WTC11 (cell line): ENCODE measurements at regions not wholly inside any gene's neighbourhood (a gene's known extent, or its start where the extent isn't known, plus 50 kb on each side); places are given as distances from the start of the nearest gene placed in this dataset.

Experiments used
- ATAC-seq: fragments of 200-7000 bp; cut with Tn5 transposase; 2 replicates; pipeline ENCODE4 v1.10.0; 2021; ENCODE audit warnings: mild to moderate bottlenecking, moderate library complexity
- CTCF ChIA-PET: fragments of 300-600 bp; sonication (Branson Sonifier 250); formaldehyde crosslinking; loops from one replicate; lab custom pipeline; 2021; ENCODE audit warnings: antibody characterized with exemption; lab: Charles Lee
- POLR2A ChIA-PET: fragments of 350-600 bp; sonication (Branson Sonifier 250); formaldehyde crosslinking; loops from one replicate; lab custom pipeline; 2021; ENCODE audit warnings: antibody characterized with exemption; lab: Charles Lee
- DNase-seq: peaks from one replicate; pipeline ENCODE4 v3.0.0; 2021; ENCODE audit warnings: low spot score
- H3K27ac Mint-ChIP-seq: 2 replicates; pipeline ENCODE4 v1.8.0; 2021; ENCODE audit warnings: mixed read lengths
- H3K27me3 Mint-ChIP-seq: 2 replicates; pipeline ENCODE4 v1.8.0; 2021; ENCODE audit warnings: low read depth, mild to moderate bottlenecking, moderate library complexity, mixed read lengths
- H3K36me3 Mint-ChIP-seq: 2 replicates; pipeline ENCODE4 v1.8.0; 2021; ENCODE audit warnings: mixed read lengths
- H3K4me1 Mint-ChIP-seq: 2 replicates; pipeline ENCODE4 v1.8.0; 2022; ENCODE audit warnings: mixed read lengths
- H3K4me3 Mint-ChIP-seq: 2 replicates; pipeline ENCODE4 v1.8.0; 2021; ENCODE audit warnings: mild to moderate bottlenecking, moderate library complexity, mixed read lengths
- H3K9me3 Mint-ChIP-seq: 2 replicates; pipeline ENCODE4 v1.8.0; 2021; ENCODE audit warnings: mixed read lengths
- AFF4 ChIP-seq: sonication (generic); formaldehyde crosslinking; IDR thresholded peaks from 2 replicates; pipeline ENCODE4 v1.8.1; 2023; ENCODE audit warnings: mild to moderate bottlenecking, missing genetic modification reagents, borderline replicate concordance
- ARID4B ChIP-seq: sonication (generic); formaldehyde crosslinking; IDR thresholded peaks from 2 replicates; pipeline ENCODE4 v1.8.0; 2023; ENCODE audit warnings: missing genetic modification reagents, mild to moderate bottlenecking, borderline replicate concordance
- ATF2 ChIP-seq: sonication (generic); formaldehyde crosslinking; IDR thresholded peaks from 2 replicates; pipeline ENCODE4 v1.8.1; 2022; ENCODE audit warnings: low read depth, missing genetic modification reagents, borderline replicate concordance
- CDX4 ChIP-seq: fragments of 250-450 bp; sonication (Bioruptor Pico); IDR thresholded peaks from 2 replicates; pipeline ENCODE4 v1.9.0; 2021; ENCODE audit warnings: moderate library complexity, mild to moderate bottlenecking, inconsistent platforms, borderline replicate concordance
- E2F4 ChIP-seq: sonication (generic); formaldehyde crosslinking; IDR thresholded peaks from 2 replicates; pipeline ENCODE4 v1.8.1; 2022; ENCODE audit warnings: low read depth, mild to moderate bottlenecking, moderate library complexity, missing genetic modification reagents, borderline replicate concordance
- EMX1 ChIP-seq: fragments of 250-450 bp; sonication (Bioruptor Pico); IDR thresholded peaks from 2 replicates; pipeline ENCODE4 v1.8.0; 2021; ENCODE audit warnings: mild to moderate bottlenecking
- FOXK1 ChIP-seq: sonication (generic); formaldehyde crosslinking; IDR thresholded peaks from 2 replicates; pipeline ENCODE4 v1.8.0; 2022; ENCODE audit warnings: mild to moderate bottlenecking, moderate library complexity, missing genetic modification reagents
- FOXP1 ChIP-seq: sonication (generic); formaldehyde crosslinking; IDR thresholded peaks from 2 replicates; pipeline ENCODE4 v1.8.0; 2022; ENCODE audit warnings: missing genetic modification reagents, mild to moderate bottlenecking, moderate library complexity, borderline replicate concordance
- IRF1 ChIP-seq: sonication (generic); formaldehyde crosslinking; IDR thresholded peaks from 2 replicates; pipeline ENCODE4 v1.8.0; 2023; ENCODE audit warnings: missing genetic modification reagents
- JUN ChIP-seq: sonication (generic); formaldehyde crosslinking; IDR thresholded peaks from 2 replicates; pipeline ENCODE4 v1.8.0; 2023; ENCODE audit warnings: mild to moderate bottlenecking, missing genetic modification reagents
- MXD4 ChIP-seq: fragments of 250-450 bp; sonication (Bioruptor Pico); IDR thresholded peaks from 2 replicates; pipeline ENCODE4 v1.8.0; 2021; ENCODE audit warnings: mild to moderate bottlenecking, moderate library complexity, borderline replicate concordance
- MYBL2 ChIP-seq: sonication (generic); formaldehyde crosslinking; IDR thresholded peaks from 2 replicates; pipeline ENCODE4 v1.8.1; 2023; ENCODE audit warnings: mild to moderate bottlenecking, moderate library complexity, missing genetic modification reagents
- NR3C1 ChIP-seq: sonication (generic); formaldehyde crosslinking; conservative IDR thresholded peaks from 2 replicates; pipeline ENCODE4 v1.8.1; 2023; ENCODE audit warnings: low read depth, mild to moderate bottlenecking, missing genetic modification reagents
- RORB ChIP-seq: fragments of 250-450 bp; sonication (Bioruptor Pico); IDR thresholded peaks from 2 replicates; pipeline ENCODE4 v1.9.0; 2021; ENCODE audit warnings: mild to moderate bottlenecking
- STAT6 ChIP-seq: sonication (generic); formaldehyde crosslinking; conservative IDR thresholded peaks from 2 replicates; pipeline ENCODE4 v1.8.1; 2023; ENCODE audit warnings: mild to moderate bottlenecking, low read depth, missing genetic modification reagents, moderate library complexity
- TP53 ChIP-seq: sonication (generic); formaldehyde crosslinking; IDR thresholded peaks from 2 replicates; pipeline ENCODE4 v1.8.1; 2023; ENCODE audit warnings: mild to moderate bottlenecking, missing genetic modification reagents
- ZMAT4 ChIP-seq: fragments of 250-450 bp; sonication (Bioruptor Pico); IDR thresholded peaks from 2 replicates; pipeline ENCODE4 v1.9.0; 2021; ENCODE audit warnings: mild to moderate bottlenecking
- ZNF138 ChIP-seq: sonication (generic); formaldehyde crosslinking; conservative IDR thresholded peaks from 2 replicates; pipeline ENCODE4 v1.8.1; 2022; ENCODE audit warnings: mild to moderate bottlenecking, moderate library complexity, missing genetic modification reagents
- ZNF317 ChIP-seq: sonication (generic); formaldehyde crosslinking; IDR thresholded peaks from 2 replicates; pipeline ENCODE4 v1.8.1; 2023; ENCODE audit warnings: low read depth, mild to moderate bottlenecking, moderate library complexity, missing genetic modification reagents, borderline replicate concordance
- ZNF416 ChIP-seq: fragments of 250-450 bp; sonication (Bioruptor Pico); IDR thresholded peaks from 2 replicates; pipeline ENCODE4 v1.9.0; 2021; ENCODE audit warnings: mild to moderate bottlenecking, inconsistent platforms

GRCh38 chr6:163718537-163718936 is 304.0 kb downstream of the QKI start:
- H3K27me3 Mint-ChIP-seq: no peaks in the 10 kb centered on the region
- ATAC-seq (no peak), DNase-seq (no peak)
- H3K4me1 Mint-ChIP-seq: no peaks in the 10 kb centered on the region
- H3K4me3 Mint-ChIP-seq: no peak overlapping the region
- TF ChIP-seq FOXK1 (CRISPR knock-in tag) (no peak), CDX4 (CRISPR knock-in tag) (no peak), ATF2 (CRISPR knock-in tag) (no peak), E2F4 (CRISPR knock-in tag) (no peak), RORB (no peak), ZNF317 (CRISPR knock-in tag) (no peak), NR3C1 (CRISPR knock-in tag) (no peak), MYBL2 (CRISPR knock-in tag) (no peak), TP53 (no peak), FOXP1 (CRISPR knock-in tag) (no peak), STAT6 (CRISPR knock-in tag) (no peak), ARID4B (CRISPR knock-in tag) (no peak), IRF1 (CRISPR knock-in tag) (no peak), MXD4 (CRISPR knock-in tag) (no peak), ZNF138 (CRISPR knock-in tag) (no peak), ZMAT4 (CRISPR knock-in tag) (no peak), EMX1 (no peak), AFF4 (CRISPR knock-in tag) (no peak), ZNF416 (CRISPR knock-in tag) (no peak), JUN (CRISPR knock-in tag) (no peak)
- H3K36me3 Mint-ChIP-seq: no peaks in the 10 kb centered on the region
- no peaks in the 10 kb centered on the region for H3K9me3 Mint-ChIP-seq
- H3K27ac Mint-ChIP-seq: no peak overlapping the region
- CTCF ChIA-PET: no interaction called here
- POLR2A ChIA-PET: no interaction called here
